Stromal cell of bone marrow (primary cell): ENCODE measurements at regions not wholly inside any gene's neighbourhood (a gene's known extent, or its start where the extent isn't known, plus 50 kb on each side); places are given as distances from the start of the nearest gene placed in this dataset.

Source experiments
- DNase-seq: peaks from one replicate; pipeline ENCODE4 v3.0.0-alpha.2; 2012; ENCODE audit warnings: low read depth

DNA sequence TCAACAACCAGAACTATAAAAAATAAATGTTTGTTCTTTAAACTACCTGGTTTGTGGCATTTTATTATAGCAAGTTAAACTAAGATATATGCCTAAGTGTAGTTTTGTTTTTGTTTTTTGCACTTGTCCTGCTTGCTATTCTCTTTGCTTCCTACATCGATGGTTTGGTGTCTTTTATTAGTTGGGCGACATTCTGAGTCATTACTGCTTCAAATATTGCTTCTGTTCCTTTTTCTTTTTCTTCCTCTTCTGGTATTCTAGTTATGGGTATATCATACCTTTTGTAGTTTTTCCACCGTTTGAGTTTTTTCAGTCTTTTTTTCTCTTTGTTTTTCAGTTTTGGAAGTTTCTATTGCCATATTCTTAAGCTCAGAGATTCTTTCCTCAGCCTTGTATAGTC lies 86.9 kb downstream of the MACIR start:
- DNase-seq, result no peak

DNA sequence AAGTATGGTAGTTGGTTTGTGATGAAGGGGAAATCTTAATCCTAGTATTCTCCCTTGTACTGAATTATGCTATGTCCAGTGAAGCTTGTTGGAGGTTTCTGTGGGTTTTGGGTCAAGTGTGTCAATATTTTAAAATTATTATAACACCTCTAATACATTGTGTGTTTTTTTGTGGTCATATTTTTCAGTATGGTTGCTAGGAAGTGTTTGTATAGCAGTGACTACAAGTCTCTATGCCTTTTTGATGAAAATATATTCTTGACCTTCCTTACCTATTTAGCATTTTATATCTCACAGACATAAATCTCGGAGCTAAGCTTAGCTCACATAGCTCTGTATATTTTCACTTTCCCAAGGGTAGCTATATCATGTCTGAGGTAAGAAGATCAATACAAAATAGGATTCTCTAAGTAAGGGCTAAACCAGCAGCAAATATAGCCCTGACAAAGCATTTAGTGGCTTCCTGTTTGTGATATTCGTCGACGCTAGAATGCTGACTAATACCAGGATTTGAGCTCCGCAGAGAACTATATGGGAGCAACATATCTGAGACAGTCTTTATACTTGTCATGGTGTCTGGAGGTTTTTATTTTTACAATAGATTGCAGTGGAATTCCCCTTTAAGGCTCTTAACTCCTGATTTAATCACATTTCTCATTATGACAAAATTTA lies 82.3 kb downstream of the MACIR start:
- DNase-seq, result no peak

DNA sequence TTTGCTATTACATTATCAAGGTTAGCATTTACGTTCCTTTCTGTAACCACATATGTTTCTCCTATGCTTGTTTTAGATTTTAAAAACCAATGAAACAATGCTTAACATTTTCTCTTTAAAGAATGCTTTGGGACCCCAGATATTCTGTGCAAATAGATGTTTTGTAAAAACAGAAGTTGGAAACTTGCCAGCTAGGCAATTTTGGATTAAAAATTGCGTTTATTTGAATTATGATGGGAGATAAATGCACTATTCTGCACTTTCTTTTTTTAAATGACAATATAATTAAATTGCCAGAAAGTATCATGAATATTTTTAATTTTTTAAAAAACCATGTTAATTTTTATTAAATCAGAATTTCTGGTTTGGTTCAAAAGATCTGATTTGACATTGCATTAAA lies 81.6 kb downstream of the MACIR start:
- no peak for DNase-seq

DNA sequence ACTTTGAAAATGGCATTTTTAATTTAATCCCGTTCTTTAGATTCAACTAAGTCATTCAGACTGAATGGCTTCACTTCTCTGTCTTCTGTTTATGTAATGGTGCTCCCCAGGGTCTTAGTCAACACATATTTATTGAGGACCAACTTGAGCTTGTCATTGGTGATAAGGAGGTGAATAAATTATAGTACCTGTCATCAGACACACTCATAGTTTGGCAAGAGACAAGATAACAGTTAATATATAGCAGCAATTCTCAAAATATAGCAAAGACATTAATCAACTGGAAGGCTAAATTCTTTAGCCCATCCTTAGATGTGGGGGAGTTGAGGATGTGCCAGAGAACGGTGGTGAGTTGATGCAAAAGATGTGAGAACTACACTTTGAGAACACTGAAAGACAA lies 78.4 kb downstream of the MACIR start:
- DNase-seq, result no peak

DNA sequence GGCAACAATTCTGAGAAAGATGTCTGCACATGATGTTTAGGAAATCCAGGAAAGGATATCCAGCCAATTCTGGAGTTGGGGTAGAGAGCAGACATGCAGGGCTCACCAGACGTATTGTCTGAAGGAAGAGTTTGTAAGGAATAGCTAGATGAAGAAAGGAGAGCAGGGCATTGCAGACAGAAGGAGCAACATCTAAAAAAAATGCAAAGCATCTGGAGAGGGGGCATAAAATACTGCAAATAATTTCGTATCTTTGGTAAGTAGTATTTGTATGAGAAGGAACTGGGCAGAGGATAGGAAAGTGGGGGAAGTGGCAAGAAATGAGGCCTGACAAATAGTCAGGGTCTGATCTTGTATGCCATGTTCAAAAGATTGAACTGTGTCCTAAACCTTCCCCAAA lies 74.8 kb downstream of the MACIR start:
- no peak for DNase-seq

- no peak for DNase-seq
Observed at GRCh38 chr5:103330875-103331274, 72.3 kb downstream of the MACIR start.
